Hematopoietic multipotent progenitor cell treated with erythropoietin and hydrocortisone succinate and interleukin-3 and kit ligand, for 4 days (in vitro differentiated cells): ENCODE measurements at regions not wholly inside any gene's neighbourhood (a gene's known extent, or its start where the extent isn't known, plus 50 kb on each side); places are given as distances from the start of the nearest gene placed in this dataset.
A peak's percentile ranks its signal among the peaks of the same experiment; 100 is the strongest.

ENCODE experiments used
- DNase-seq: peaks from one replicate; pipeline ENCODE4 v3.0.0-alpha.2; 2015

DNA sequence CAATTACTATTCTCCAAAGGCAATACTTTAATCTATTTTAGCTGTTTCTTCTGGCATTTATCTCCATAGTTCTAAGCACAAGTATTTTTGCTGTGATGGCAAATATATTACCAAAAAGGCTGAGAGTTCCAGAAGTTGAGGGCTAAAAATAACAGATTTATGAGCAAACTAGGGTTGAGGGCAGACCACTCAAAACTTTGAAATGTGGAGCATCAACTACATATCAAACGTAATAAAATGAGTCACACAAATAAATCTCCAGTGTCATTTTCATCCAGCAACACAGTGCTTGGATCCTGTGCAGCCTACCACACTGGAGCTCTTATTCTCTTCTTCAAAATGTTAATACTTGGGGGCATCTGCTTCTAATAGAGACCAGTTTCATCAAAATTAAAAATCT, 163.9 kb downstream of the HS3ST1 start:
- DNase-seq: no peak

DNA sequence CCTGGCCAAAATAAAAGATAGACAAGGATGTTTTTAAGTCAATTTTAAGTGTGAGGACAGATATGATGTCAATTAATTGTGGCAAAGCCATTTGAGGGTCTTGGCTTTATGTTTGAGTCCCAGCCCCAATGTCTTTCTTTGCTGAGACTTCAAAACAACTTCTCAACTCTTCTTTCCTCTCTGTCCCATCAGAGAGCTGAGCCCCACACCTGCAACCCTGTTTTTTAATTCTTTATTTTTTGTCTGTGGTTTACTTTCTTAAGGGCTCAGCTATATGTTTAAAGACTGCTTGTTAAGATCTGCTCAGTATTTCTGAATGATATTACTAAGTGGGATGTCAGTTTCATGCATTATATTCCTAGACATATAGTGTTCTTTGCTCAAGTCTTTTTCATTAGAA, 164.3 kb downstream of the HS3ST1 start:
- DNase-seq: no peak

DNA sequence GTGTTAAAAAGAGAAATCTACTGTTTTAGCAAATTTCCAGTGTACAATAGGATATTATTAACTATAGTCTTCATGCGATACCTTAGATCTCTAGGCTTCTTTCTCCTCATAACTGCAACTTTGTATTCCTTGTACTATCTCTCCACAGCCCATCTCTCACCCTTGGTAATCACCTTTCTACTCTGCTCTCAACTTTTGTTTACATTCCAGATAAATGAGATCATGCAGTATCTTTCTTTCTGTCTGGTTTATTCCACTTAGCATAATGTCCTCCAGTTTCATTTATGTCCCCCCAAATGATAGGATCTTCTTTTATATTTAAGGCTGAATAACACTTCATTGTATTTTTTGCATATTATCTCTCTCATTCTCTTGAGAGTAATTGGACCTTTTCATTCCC, 165.5 kb downstream of the HS3ST1 start:
- no peak for DNase-seq

DNA sequence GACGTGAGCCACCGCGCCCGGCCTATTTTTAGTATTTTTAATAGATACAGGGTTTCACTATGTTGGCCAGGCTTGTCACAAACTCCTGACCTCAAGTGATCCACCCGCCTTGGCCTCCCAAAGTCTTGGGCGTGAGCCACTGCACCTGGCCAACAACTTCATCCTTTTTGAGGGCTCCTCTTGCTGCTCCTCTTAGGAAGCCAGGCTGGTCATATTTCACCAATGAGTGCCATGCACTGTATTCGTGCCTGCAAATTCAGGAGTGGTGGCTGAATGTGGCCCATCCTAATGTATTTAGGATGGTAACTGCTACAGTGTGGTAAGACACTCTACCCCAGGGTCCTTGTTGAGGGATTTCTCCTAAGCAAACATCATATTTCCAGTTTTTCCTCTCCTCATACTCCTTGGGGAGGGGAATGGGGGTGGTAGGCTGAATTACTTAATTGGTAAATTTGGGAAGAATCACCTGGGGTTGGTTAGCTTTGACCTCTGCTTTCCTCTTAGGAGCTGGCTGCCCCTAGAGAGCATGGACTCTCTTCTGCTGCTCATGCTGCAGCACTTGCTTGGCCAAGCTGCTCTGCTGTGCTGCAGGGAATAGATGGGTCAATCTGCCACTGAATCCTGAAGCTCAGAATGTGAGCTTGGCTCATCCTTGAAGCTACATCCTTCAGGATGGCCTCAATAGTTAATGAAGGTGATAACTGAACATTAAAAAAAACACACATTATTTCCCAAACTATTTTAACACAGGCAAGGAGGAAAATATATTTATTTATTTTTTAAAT, 167.4 kb downstream of the HS3ST1 start:
- DNase-seq: no peak

DNA sequence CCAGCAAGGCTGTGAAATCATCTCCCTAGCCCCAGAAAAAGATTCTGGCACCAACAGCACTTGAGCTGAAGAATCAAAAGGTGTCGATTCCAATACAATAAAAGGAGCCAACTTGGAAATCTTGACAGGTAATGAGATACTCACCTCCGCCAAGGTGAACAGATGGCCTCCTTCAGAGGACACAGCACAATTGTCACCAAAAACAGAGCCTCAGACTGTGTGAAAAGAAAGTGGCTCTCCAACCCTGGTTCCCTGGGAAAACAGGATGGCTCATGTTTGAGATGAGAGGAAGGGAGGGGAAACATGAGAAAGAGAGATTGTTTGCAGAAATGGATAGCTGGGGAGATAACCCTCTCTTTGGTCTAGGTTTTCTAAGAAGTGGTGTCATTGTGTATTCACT, 168.9 kb downstream of the HS3ST1 start:
- no peak for DNase-seq

DNA sequence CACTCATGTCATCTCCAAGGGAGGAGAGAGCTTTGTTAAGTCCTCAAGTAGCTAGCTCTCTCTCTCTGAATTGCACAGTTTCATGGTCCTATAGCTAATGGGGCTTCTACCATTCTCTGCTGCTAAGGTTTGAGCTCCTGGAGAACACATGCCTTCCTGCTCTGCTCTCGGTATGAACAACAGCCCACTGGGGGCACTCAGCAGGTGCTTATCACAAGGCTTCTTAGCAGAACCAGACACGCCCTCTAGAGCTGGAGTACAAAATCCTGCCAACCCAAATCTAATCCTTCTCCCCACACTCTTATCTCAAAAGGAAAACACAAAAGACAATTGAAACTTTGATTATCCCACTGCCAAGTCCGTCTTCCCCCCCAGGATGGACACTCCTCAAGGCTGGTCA, 176.5 kb downstream of the HS3ST1 start:
- peak; percentile 7 for DNase-seq

DNA sequence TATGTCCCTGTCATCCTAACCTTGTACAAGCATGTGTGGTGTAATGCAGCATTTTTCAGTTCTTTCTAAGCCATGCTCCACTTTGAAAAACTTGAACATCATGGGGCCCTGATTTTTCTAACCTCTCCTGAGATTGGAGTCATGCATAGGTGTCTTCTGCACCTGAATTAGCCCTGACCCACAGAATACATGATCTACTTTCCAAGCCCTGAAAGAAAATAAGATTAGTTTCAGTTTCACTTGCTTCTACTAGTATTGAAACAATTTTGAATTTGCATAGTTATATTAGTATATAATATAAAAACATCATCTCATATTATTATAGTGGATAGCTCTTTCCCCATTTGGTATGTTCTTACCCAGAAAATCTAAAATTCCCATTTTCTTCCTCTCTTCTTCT, 178.2 kb downstream of the HS3ST1 start:
- DNase-seq: no peak

DNA sequence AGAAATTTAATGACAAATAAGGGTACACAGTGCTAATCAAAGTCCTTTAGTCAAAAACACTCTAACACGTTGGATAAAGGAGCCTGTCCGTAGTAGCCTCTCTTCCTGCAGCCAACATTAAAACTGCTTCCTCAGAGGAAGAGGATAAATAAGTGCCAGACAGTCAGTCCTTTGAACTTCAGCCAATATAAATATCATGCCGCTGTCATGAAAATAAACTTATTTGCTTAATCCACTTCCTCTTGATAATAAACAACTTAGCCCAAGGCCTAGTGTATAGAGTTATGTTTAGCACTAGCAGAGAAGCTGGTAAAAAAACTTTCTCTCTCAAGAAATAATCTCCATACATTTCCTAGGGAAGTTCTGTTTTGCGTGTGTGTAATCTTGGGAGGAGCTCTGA, 196.7 kb downstream of the HS3ST1 start:
- DNase-seq: no peak

DNA sequence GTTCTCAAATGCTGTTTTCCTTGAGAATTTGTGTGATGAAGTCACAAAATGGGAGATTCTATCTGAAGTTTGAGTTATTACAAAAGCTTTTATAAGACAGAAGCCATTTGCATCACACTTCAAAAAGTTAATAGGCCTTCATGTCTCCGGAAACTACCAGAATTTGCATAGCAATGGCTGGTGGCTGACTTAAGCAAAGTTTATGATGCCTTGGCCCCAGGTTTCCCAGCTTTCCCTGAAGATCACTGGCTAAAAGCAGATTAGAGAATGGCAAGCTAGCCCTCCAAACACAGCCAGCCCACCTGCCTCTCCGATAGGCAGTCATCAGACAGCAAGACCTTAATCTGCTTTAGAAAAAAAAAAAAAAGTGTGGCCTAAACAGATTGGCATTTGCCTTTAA, 197.8 kb downstream of the HS3ST1 start:
- no peak for DNase-seq

DNA sequence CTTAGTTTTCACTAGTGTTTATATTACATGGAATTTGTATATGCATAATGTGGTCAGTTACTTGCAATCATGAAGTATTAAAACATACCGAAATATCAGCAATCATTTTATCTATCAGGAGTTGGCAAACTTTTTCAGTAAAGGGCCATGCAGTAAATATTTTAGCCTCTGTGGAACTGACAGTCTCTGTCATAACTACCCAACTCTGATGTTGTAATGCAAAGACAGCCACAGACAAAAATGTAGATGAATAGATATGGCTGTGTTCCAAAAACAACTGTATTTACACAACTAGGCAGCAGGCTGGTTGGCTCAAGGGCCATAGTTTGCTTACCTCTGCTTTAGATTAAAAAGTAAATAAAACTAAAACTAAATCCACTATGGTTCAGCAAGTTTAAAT, 200.2 kb downstream of the HS3ST1 start:
- DNase-seq: peak; percentile 76

DNA sequence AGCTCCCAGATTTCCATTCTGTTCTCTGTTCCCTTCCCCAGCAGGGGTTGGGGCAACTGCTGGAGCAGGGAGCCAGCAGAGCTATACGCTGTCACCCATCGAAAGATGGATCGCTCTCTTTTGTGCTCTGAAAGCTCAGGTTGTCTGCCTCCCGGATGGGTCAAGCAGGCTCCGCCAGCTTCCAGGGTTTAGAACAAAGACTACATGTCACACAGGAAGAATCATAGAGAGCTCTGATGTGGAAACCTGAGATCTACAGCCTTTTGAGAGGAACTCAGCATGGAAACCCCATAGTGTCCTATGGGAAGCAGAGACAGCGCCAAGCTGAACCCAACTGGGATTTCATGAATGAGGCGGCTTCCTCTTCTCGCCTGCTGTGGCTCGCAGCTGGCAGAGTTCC, 205.4 kb downstream of the HS3ST1 start:
- DNase-seq: no peak

DNA sequence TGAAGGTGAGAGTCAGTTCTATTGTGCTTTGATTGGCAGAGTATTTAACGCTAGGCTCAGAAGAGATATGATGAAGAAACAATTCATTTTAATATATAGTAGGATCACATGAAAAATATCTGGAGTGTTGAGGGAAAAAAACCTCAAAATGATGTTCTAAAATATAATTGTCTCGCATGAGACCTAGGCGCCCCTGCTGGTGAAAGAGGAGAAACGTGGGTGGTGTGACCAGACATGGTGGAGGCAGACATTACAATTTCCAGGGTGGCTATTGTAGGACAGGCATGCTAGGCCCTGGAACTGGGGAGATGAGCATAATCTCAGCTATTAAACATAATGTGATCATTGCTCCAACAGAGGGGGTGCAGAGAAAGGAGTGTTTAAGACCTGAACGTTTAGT, 210.0 kb downstream of the HS3ST1 start:
- DNase-seq: peak; percentile 17

DNA sequence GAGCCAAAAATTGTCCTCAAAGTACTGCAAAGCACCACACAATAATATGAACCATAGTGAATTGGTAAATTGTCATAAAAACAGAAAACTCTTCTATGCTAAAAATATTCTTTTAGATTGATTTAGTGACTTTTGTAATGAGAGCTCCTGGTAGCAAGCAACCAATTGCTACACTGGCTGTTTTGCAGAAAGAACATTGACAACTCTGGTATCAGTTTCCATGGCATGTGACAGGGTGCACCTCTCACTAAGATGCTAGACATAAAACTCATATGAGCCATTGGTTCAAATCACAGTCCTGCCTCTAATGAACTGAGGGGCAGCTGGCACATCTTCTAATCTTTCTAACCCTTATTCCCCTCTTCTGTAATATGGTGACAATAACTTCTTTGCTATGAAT, 212.2 kb downstream of the HS3ST1 start:
- DNase-seq: no peak

DNA sequence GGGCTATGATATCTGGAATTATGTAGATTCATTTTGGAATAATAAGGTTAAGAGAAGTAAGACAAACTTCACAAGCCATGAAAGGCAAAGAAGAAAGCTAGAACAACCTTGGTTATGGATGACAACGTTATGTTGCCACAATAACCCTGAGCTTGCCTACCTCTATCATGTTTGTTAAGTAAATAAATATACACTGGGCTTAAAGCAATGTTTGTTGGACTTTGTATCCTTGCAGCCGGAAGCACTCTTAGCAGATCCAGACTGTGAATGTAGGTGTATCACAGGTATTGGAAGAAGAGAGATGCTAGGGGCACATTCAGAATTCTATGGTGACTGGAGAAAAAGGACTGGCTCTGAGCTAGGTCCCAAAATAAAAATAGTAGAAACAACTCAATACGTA, 214.4 kb downstream of the HS3ST1 start:
- DNase-seq: no peak

DNA sequence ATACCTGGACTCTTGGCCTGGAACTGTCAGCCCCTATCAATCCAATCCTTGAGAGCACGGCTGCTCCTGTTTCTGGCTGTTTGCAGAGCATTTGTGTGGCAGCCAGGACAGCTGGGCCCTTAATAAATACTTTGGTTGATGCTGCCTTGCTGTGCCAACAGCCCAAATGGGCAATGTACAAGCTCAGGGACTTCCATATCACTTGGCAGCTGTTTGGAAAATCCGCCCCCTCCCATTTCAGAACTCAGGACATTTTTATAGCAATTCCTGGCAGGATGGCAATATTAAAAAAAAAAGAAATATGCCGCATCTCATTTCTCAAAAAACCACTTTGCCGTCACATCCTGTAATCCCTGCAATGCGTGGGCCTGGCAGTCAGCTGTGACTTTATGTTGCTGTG, 218.9 kb downstream of the HS3ST1 start:
- DNase-seq: no peak

DNA sequence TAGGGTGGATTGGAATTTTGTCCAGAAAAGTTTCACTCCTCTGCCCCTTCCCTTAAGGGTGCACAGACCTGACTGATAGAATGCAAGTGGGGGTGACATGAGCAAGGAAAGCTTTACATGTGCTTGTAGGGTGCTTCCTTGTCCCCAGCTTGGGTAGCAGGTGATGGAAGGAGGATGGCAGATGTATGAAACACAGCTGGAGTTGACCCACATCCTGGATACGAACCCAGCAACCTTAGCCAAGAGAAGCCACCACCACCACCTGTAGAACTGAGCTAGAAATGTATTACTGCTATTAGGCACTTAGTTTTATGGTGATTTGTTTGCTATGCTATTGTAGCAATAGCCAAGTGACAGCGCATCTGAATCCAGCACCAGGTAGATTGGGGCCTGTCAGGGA, 227.4 kb downstream of the HS3ST1 start:
- no peak for DNase-seq

DNA sequence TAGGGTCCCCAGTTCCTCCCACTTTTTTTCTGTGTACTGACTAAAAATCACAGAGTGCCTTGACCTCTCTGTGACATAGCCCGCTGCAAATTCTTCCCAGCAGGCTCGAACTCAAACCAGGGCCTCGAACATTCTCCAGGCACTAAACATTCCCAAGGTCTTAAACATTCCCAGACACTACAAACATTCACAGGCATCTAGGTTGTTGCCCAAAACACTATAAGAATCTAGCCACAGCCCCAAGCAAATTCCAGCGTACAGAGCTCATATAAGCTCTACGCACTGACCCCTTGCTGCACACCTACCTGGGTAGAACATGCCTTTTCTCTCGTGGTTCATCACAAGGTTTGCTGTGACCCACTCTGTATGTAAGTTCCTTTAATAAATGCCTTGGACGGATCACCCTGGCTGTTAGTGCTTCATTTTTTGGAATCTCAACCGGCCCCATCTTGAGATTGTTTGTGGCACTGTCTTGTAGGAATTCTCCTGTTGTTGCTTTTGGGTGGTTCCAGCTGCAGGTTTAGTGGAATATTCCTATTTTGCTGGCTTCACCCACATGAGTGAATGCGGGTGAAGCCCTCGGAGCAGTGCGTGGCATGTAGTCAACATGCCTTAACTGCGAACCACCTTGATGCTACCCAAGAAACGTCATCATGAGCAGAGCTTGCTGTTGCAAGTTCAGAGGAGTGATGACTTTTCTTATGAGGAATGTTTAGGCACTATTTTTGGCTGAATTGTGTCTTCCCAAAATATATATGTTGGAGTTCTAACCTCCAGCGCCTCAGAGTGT, 230.0 kb downstream of the HS3ST1 start:
- no peak for DNase-seq

DNA sequence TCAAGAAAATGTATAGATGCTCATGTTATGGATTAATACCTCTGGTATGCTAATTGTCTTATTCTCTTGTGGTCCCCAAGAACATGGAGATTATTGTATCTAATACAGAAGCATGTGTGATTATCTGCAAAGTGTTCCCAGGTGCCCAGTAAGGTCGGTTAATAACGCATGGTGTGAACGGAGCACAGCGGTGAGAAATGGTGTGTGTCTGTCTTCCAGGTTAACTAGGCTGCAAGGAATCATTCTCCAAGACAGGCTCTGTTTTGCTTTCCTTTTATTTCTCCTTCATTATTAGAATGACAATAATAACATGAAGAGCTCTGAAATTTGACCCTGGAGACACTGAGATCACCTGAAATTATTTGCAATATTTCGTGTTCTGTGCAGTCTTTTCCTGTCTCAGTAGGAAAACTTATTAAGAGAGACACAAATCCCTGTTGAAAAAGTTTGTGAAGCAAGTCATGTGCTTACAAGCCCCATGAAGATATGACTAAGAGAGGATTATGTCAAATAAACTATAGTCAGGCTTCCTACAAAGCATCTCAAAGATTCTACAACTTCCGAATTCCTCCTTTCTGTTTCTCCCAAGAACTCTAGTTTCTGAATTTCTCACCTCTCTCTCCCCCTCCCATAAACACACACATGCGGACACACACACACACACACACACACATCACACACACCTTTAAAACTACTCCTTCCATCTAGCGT, 230.9 kb downstream of the HS3ST1 start:
- DNase-seq: no peak

DNA sequence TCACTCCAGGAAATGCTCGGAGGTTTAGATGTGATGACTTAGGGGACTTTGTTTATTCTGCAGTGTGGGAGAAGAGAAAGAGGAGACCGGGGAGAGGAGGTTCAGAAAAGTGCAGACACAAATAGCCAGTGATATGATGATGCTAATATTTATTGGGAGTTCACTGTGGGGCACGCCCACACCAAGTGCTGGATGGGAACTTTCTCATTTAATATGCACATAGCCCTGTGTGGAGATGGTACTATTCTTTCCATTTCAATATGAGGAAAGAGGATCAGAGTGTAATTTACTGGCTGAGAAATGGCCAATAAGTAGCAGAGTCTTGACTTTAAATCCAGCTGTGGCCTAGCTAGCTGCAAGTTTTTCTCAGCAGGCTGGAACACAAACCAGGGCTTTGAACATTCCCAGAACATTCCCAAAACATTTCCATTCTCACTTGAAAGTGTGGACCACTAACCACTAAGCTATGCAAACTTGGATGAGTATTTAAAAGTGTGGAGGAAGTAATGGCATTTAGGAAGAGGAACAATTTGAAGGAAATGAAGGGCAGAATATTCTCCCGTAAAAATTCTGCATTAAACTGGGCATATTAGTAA, 231.7 kb downstream of the HS3ST1 start:
- DNase-seq: no peak

DNA sequence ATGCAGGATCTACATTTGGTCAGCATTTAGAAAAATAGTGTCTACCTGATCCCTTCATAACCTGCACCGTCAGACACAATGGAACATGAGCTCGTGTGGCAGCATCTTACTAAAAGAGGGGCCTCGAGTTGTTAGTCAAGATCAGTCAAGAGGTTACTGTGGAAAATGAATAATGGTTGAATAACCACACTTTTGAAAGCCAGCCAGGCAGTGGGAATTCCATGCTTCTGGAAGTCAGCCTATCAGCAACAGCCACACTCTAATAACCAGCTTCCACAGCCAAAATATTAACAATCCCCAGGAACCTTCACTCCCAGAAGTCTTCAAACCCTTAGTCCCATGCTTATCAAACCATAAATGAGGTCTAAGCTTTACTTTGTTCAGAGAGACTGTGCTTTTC, 234.3 kb downstream of the HS3ST1 start:
- no peak for DNase-seq

DNA sequence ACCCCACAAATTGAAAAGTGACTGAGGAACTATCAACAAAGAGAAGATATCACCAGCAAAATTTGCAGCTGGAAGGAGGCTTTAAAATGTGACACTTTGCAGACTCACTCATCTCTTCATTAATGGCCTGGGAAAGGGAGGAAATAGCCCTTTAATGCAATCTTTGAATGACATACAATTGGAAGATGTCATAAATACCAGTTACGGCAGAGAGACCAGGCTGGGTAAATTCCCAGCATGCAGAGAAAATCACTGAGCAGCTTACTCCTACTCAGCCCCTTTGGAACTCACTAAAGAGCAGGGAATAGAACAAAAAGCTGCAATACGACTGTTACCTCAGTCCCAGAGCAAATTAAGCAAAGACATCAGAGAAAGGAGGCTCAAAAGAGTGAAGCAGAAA, 238.9 kb downstream of the HS3ST1 start:
- no peak for DNase-seq

DNA sequence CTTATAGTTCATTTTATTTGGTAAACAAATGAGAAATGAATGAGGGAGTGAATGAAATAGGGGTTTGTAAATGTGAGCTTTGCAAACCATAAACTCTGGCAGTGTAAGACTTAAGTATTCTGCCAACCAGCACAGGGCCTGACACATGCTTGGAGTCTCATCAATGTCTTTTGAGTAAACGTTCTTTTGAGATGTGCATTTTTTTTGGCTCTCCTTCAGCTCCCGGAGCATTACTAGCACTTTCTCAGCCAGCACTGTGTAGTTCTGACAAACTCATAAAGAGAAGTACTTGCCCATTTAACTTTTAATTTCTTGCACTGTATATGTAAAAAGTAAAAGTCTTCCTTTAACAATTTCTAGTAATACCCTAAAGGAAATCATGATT, 245.3 kb downstream of the HS3ST1 start:
- DNase-seq: no peak

DNA sequence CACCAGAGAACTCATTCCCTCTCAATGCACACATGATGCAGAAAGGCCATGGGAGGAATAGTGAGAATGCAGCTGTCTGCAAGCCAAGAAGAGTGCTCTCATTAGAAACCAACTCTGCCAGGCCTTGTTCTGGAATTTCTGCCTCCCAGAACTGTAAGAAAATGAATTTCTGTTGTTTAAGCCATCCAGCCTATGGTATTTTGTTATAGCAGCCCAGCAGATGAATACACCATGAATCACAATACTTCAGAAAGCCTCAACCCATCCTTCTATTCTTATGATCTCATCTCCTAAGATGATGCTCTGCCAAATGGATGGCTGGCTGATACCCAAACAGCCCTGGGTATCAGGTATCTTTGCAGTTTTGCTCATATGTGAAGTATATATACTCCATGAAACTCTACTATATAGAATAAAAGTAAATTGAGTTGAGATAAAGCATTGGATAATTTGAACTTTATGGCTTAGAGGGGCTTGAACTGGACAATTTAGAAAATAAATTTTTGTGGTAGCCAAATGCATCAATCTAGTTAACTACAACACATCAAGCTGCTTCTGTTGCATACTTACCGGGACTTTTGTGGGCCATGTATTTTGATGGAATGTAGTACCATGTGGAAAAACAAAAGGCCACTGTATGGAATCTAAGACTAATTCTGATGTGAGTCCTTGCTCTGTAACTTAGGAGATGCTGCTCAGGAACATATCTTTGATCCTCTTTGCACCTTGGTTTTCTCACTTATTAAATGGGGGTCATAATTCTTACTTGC, 245.9 kb downstream of the HS3ST1 start:
- no peak for DNase-seq
